Progenitor cell of endocrine pancreas (in vitro differentiated cells): ENCODE measurements at regions not wholly inside any gene's neighbourhood (a gene's known extent, or its start where the extent isn't known, plus 50 kb on each side); places are given as distances from the start of the nearest gene placed in this dataset.
"Not testable (repeated sequence)": the region's sequence is repeated elsewhere in the genome, so short reads cannot be mapped to it uniquely, and the experiment has no call there.

Source experiments
- DNase-seq: peaks from one replicate; pipeline ENCODE4 v3.0.0; 2021; ENCODE audit warnings: low spot score; ENCODE audit not compliant: unreplicated experiment
- H3K27ac Mint-ChIP-seq: 2 replicates; pipeline ENCODE4 v1.8.0; 2021; ENCODE audit warnings: mild to moderate bottlenecking, moderate library complexity, mixed read lengths
- H3K27me3 Mint-ChIP-seq: 2 replicates; pipeline ENCODE4 v1.8.0; 2021; ENCODE audit warnings: mixed read lengths
- H3K36me3 Mint-ChIP-seq: 2 replicates; pipeline ENCODE4 v1.8.0; 2022; ENCODE audit warnings: mixed read lengths; ENCODE audit not compliant: insufficient read depth
- H3K4me1 Mint-ChIP-seq: 2 replicates; pipeline ENCODE4 v1.8.0; 2021; ENCODE audit warnings: low read depth, mixed read lengths
- H3K4me3 Mint-ChIP-seq: 2 replicates; pipeline ENCODE4 v1.8.0; 2021; ENCODE audit warnings: low read depth, mild to moderate bottlenecking, moderate library complexity, mixed read lengths
- H3K9me3 Mint-ChIP-seq: 2 replicates; pipeline ENCODE4 v1.8.0; 2021; ENCODE audit warnings: low read depth, mixed read lengths
- CTCF ChIP-seq: fragments of 200-600 bp; sonication (generic); IDR thresholded peaks from one replicate; pipeline ENCODE4 v1.5.0; 2021; ENCODE audit warnings: antibody characterized with exemption, mild to moderate bottlenecking; ENCODE audit not compliant: unreplicated experiment

GRCh38 chr10:130713731-130714130 lies 577.5 kb downstream of the GLRX3 start:
- H3K36me3 Mint-ChIP-seq, result no peaks in the 10 kb centered on the region
- no peak overlapping the region for H3K27ac Mint-ChIP-seq
- no peaks in the 10 kb centered on the region for H3K9me3 Mint-ChIP-seq
- peaks cover 19% of the 10 kb centered on the region for H3K27me3 Mint-ChIP-seq
- no peak overlapping the region for H3K4me3 Mint-ChIP-seq
- H3K4me1 Mint-ChIP-seq, result no peaks in the 10 kb centered on the region
- no peak for DNase-seq
- no peak for TF ChIP-seq CTCF

GRCh38 chr10:130714742-130715467 lies 578.7 kb downstream of the GLRX3 start:
- Mint-ChIP-seq H3K4me3 (no peak overlapping the region), H3K27ac (no peak overlapping the region), H3K4me1 (no peaks in the 10 kb centered on the region), H3K36me3 (no peaks in the 10 kb centered on the region), H3K9me3 (no peaks in the 10 kb centered on the region), H3K27me3 (peaks cover 19% of the 10 kb centered on the region)
- no peak for TF ChIP-seq CTCF
- no peak for DNase-seq

- DNase-seq, result no peak
- no peak overlapping the region for H3K27ac Mint-ChIP-seq
- H3K4me3 Mint-ChIP-seq, result no peak overlapping the region
- no peaks in the 10 kb centered on the region for H3K36me3 Mint-ChIP-seq
- peaks cover 19% of the 10 kb centered on the region for H3K27me3 Mint-ChIP-seq
- no peaks in the 10 kb centered on the region for H3K9me3 Mint-ChIP-seq
- TF ChIP-seq CTCF, result no peak
- no peaks in the 10 kb centered on the region for H3K4me1 Mint-ChIP-seq
These were observed 579.8 kb downstream of the GLRX3 start for GRCh38 chr10:130715686-130716670.

- H3K9me3 Mint-ChIP-seq, result no peaks in the 10 kb centered on the region
- H3K4me3 Mint-ChIP-seq, result no peak overlapping the region
- peak; percentile 7 for TF ChIP-seq CTCF
- peaks cover 16% of the 10 kb centered on the region for H3K27me3 Mint-ChIP-seq
- DNase-seq, result no peak
- no peaks in the 10 kb centered on the region for H3K36me3 Mint-ChIP-seq
- H3K27ac Mint-ChIP-seq, result no peak overlapping the region
- H3K4me1 Mint-ChIP-seq, result no peaks in the 10 kb centered on the region
These were observed 580.9 kb downstream of the GLRX3 start for GRCh38 chr10:130717083-130717482.

GRCh38 chr10:130718744-130719447 lies 582.7 kb downstream of the GLRX3 start:
- not testable (repeated sequence) for H3K4me1 Mint-ChIP-seq, H3K27me3 Mint-ChIP-seq, H3K36me3 Mint-ChIP-seq, H3K4me3 Mint-ChIP-seq, H3K9me3 Mint-ChIP-seq, H3K27ac Mint-ChIP-seq, DNase-seq
